ENCODE measurements at regions not wholly inside any gene's neighbourhood (a gene's known extent, or its start where the extent isn't known, plus 50 kb on each side); places are given as distances from the start of the nearest gene placed in this dataset.

- DNase-seq, result no peak
These were observed 678.7 kb downstream of the PLCL1 start for GRCh38 chr2:198483051-198483450.

- DNase-seq, result no peak
These were observed 674.7 kb downstream of the PLCL1 start for GRCh38 chr2:198479065-198479464.

- no peak for DNase-seq
These were observed 674.0 kb downstream of the PLCL1 start for GRCh38 chr2:198478361-198478760.

- no peak for DNase-seq
These were observed 671.6 kb downstream of the PLCL1 start for GRCh38 chr2:198476007-198476406.

GRCh38 chr2:198471291-198471690 is 666.9 kb downstream of the PLCL1 start:
- no peak for DNase-seq

GRCh38 chr2:198468136-198468535 is 663.7 kb downstream of the PLCL1 start:
- no peak for DNase-seq

- no peak for DNase-seq
These were observed 661.6 kb downstream of the PLCL1 start for GRCh38 chr2:198465970-198466369.

GRCh38 chr2:198456418-198456817 is 652.0 kb downstream of the PLCL1 start:
- no peak for DNase-seq

- no peak for DNase-seq
These were observed 649.5 kb downstream of the PLCL1 start for GRCh38 chr2:198453866-198454265.

GRCh38 chr2:198452327-198452726 is 647.9 kb downstream of the PLCL1 start:
- DNase-seq, result no peak

- DNase-seq, result no peak
These were observed 644.4 kb downstream of the PLCL1 start for GRCh38 chr2:198448789-198449188.

GRCh38 chr2:198444800-198445287 is 640.5 kb downstream of the PLCL1 start:
- DNase-seq, result no peak

- DNase-seq, result no peak
These were observed 637.5 kb downstream of the PLCL1 start for GRCh38 chr2:198441901-198442300.

- no peak for DNase-seq
These were observed 636.9 kb downstream of the PLCL1 start for GRCh38 chr2:198441246-198441645.

- no peak for DNase-seq
These were observed 636.4 kb downstream of the PLCL1 start for GRCh38 chr2:198440833-198441232.

- no peak for DNase-seq
These were observed 633.9 kb downstream of the PLCL1 start for GRCh38 chr2:198438331-198438730.

GRCh38 chr2:198424112-198424511 is 619.7 kb downstream of the PLCL1 start:
- DNase-seq, result no peak

- no peak for DNase-seq
These were observed 613.4 kb downstream of the PLCL1 start for GRCh38 chr2:198417836-198418235.

GRCh38 chr2:198414976-198415375 is 610.6 kb downstream of the PLCL1 start:
- DNase-seq, result no peak

GRCh38 chr2:198411936-198412335 is 607.5 kb downstream of the PLCL1 start:
- DNase-seq, result no peak

- DNase-seq, result no peak
These were observed 603.8 kb downstream of the PLCL1 start for GRCh38 chr2:198408171-198408570.

GRCh38 chr2:198405311-198405710 is 600.9 kb downstream of the PLCL1 start:
- no peak for DNase-seq

GRCh38 chr2:198401644-198402043 is 597.3 kb downstream of the PLCL1 start:
- DNase-seq, result no peak

GRCh38 chr2:198400999-198401398 is 596.6 kb downstream of the PLCL1 start:
- no peak for DNase-seq

- no peak for DNase-seq
These were observed 589.8 kb downstream of the PLCL1 start for GRCh38 chr2:198394208-198394607.

- no peak for DNase-seq
These were observed 586.3 kb downstream of the PLCL1 start for GRCh38 chr2:198390670-198391069.
